Vagina (tissue), 2 donors: ENCODE measurements at regions not wholly inside any gene's neighbourhood (a gene's known extent, or its start where the extent isn't known, plus 50 kb on each side); places are given as distances from the start of the nearest gene placed in this dataset.

Experiments used
- DNase-seq, 2 donors: peaks; one replicate each; pipeline ENCODE4 v3.0.0-alpha.2; 2017; ENCODE audit errors: extremely low spot score in 2 of 2
- H3K27ac ChIP-seq: fragments of 200-600 bp; sonication (generic); one replicate; pipeline ENCODE4 v1.5.1; 2019
- H3K27me3 ChIP-seq: fragments of 200-600 bp; sonication (generic); one replicate; pipeline ENCODE4 v1.5.1; 2019
- H3K36me3 ChIP-seq, 2 donors: fragments of 200-600 bp; sonication (generic); one replicate each; pipeline ENCODE4 v1.5.1; 2017 to 2019
- H3K4me1 ChIP-seq: fragments of 200-600 bp; sonication (generic); one replicate; pipeline ENCODE4 v1.5.1; 2019
- H3K4me3 ChIP-seq, 2 donors: fragments of 200-600 bp; sonication (generic); 1 replicate in 1 of 2; 2 replicates in 1 of 2; pipeline ENCODE4 v1.5.1; 2016 to 2019
- H3K9me3 ChIP-seq: fragments of 200-600 bp; sonication (generic); one replicate; pipeline ENCODE4 v1.5.1; 2019
- POLR2A ChIP-seq, 2 donors: fragments of 450-650 bp; IDR thresholded peaks; one replicate each; pipeline ENCODE4 v1.6.1; 2017; ENCODE audit warnings: antibody characterized with exemption in 2 of 2, mild to moderate bottlenecking in 2 of 2, moderate library complexity in 2 of 2
- POLR2AphosphoS5 ChIP-seq, 2 donors: sonication (generic); formaldehyde crosslinking; IDR thresholded peaks; one replicate each; pipeline ENCODE4 v1.9.0; 2017; ENCODE audit warnings: antibody characterized with exemption in 2 of 2, mild to moderate bottlenecking in 2 of 2, low read depth in 1 of 2; ENCODE audit not compliant: insufficient read depth in 1 of 2
- intact Hi-C: fragments of 100-400 bp; cut with DNase I; formaldehyde crosslinking; loops from one replicate; pipeline ENCODE4 v1.15.1; 2023
- TF ChIP-seq, protein P1 (sequence below), 3 experiments: fragments of 450-650 bp in 2 of 3; fragments of 200-600 bp in 1 of 3; sonication (generic) in 1 of 3; IDR thresholded peaks; one replicate each; pipeline ENCODE4 v1.5.1; 2017 to 2019; ENCODE audit warnings: antibody characterized with exemption in 3 of 3, mild to moderate bottlenecking in 2 of 3, moderate library complexity in 2 of 3

DNA sequence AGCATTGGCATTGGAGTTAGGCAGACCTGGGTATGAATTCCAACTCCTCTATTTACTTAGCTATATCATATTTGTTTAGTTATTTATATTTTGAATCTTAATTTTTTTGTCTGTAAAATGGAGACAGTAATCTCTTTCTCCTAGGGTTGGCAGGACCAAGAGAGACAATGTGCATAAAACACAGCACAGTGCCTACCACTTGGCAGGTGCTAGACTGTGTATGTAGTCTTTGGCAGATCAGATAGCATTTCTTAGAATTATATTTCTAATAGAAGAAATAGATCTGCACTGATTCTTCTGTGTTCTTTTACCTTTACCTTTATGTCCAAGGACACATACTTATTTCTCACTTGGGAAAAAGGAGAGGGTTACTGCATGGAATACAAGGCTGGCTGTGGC, 177.2 kb downstream of the GIPC2 start:
- no peak for TF ChIP-seq POLR2A (IDR thresholded peaks at IDR 0.05)
- no peak for TF ChIP-seq POLR2AphosphoS5 (IDR thresholded peaks at IDR 0.05; ENCODE audit: insufficient read depth in 1 of 2, low read depth in 1 of 2)
- TF ChIP-seq, protein P1, sequence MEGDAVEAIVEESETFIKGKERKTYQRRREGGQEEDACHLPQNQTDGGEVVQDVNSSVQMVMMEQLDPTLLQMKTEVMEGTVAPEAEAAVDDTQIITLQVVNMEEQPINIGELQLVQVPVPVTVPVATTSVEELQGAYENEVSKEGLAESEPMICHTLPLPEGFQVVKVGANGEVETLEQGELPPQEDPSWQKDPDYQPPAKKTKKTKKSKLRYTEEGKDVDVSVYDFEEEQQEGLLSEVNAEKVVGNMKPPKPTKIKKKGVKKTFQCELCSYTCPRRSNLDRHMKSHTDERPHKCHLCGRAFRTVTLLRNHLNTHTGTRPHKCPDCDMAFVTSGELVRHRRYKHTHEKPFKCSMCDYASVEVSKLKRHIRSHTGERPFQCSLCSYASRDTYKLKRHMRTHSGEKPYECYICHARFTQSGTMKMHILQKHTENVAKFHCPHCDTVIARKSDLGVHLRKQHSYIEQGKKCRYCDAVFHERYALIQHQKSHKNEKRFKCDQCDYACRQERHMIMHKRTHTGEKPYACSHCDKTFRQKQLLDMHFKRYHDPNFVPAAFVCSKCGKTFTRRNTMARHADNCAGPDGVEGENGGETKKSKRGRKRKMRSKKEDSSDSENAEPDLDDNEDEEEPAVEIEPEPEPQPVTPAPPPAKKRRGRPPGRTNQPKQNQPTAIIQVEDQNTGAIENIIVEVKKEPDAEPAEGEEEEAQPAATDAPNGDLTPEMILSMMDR (IDR thresholded peaks at IDR 0.05): no peak
- intact Hi-C loops: no loop called here
- Histone ChIP-seq H3K4me1 (no peaks in the 10 kb centered on the region), H3K36me3 (no peaks in the 10 kb centered on the region), H3K4me3 (no peak overlapping the region), H3K27ac (no peak overlapping the region), H3K27me3 (no peaks in the 10 kb centered on the region), H3K9me3 (no peaks in the 10 kb centered on the region)
- no peak for DNase-seq

DNA sequence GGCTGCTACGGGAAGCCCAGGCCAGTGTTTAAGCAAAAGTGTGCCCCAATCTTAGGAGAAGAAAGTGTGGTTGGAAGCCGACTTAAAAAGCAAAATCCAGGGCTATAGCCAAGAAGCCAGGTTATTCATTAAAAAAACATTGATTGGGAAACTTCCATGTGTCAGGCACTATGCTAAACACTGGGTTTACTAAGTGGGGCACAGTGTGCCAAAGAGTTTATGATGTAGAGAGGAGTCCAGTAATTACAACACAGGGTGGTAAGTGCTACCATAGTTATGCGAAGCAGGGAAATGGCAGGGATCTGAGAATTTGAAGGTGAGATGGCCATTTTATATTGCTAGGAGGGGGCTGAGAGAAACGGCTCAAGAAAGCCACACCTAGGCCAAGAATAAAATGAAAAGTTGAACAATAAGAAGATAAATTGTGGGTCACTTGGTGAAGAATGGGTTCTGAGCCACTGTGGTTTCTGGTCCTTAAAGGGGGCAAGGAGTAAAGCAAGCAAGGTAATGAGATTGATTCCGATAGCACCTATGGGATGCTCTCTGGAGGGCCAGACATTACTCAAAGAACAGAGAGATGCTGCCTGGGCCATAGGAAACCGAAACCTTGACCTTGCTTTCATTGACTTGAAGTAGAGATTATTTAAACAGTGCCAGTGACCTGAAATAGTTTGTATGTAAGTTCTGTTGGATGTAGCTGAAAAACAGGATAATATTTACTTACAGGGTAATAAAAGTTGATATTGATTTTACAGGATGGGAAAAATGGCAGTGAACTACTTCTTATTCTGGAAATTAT, 177.8 kb downstream of the GIPC2 start:
- Histone ChIP-seq H3K9me3 (no peaks in the 10 kb centered on the region), H3K4me1 (no peaks in the 10 kb centered on the region), H3K4me3 (no peak overlapping the region), H3K36me3 (no peaks in the 10 kb centered on the region), H3K27me3 (no peaks in the 10 kb centered on the region), H3K27ac (no peak overlapping the region)
- intact Hi-C loops: no loop called here
- no peak for DNase-seq
- TF ChIP-seq POLR2A (IDR thresholded peaks at IDR 0.05) (no peak), POLR2AphosphoS5 (IDR thresholded peaks at IDR 0.05; ENCODE audit: insufficient read depth in 1 of 2, low read depth in 1 of 2) (no peak)
- TF ChIP-seq, protein P1 (IDR thresholded peaks at IDR 0.05): no peak

DNA sequence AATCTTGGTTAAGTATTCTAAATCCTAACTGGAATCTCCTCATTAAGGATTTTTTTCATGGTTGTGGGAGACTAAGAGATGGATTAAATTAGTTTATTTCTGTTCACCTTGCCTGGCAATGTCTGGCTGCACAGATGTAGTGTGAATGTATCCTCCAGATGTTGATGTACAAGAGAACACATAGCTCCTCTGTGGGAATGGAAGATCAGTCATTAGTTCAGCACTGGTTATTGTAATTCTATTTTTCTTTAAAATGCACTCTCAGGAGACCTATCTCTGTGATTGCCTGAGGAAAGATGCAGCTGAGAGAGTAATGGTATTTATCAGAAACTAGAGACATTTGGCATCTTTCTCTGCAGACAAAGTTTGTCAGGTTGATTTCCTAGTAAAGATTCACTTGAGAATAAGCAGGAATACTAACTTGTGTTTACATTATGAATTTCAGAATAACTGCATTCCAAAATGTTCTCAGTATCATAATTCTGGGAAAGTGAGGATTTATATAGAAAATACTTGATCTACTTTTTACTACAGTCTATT, 178.6 kb downstream of the GIPC2 start:
- no peak for DNase-seq
- Histone ChIP-seq H3K27me3 (no peaks in the 10 kb centered on the region), H3K4me1 (no peaks in the 10 kb centered on the region), H3K4me3 (no peak overlapping the region), H3K27ac (no peak overlapping the region), H3K9me3 (no peaks in the 10 kb centered on the region), H3K36me3 (no peaks in the 10 kb centered on the region)
- TF ChIP-seq POLR2AphosphoS5 (IDR thresholded peaks at IDR 0.05; ENCODE audit: insufficient read depth in 1 of 2, low read depth in 1 of 2) (no peak), POLR2A (IDR thresholded peaks at IDR 0.05) (no peak)
- TF ChIP-seq, protein P1 (IDR thresholded peaks at IDR 0.05): no peak
- intact Hi-C loops: no loop called here

DNA sequence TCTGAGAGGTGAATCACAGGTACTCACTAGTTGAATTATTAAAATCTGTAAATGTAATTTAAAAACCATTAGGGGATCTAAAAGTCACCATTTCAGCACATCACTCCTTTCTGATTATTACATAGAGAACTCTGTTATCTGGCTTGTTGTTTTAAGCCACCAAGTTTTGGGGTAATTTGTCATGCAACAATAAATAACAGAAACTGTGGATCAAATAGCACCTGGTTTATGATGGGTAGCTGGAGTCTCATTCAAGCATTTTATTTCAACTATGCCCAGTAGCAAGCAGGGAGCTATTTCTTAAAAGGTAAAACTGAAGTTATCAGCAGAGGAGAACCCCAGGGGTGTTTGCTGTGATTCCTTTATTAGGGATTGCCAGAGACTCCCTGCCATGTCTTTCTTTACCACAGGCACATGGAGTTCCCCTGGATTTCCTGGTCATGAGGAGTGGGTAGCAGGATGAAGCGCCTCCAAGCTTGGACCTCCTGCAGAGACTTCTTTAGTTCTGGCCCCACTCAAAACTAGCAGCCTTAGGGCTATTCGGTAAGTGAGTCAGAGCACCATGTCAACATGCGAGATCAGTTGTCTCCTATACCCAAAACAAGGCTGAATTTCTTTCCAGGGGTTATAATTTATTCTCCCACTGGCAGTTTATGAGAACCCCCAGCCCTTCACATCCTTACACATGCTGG, 179.2 kb downstream of the GIPC2 start:
- Histone ChIP-seq H3K9me3 (no peaks in the 10 kb centered on the region), H3K4me3 (no peak overlapping the region), H3K4me1 (no peaks in the 10 kb centered on the region), H3K27me3 (no peaks in the 10 kb centered on the region), H3K27ac (no peak overlapping the region), H3K36me3 (no peaks in the 10 kb centered on the region)
- no peak for DNase-seq
- intact Hi-C loops: no loop called here
- TF ChIP-seq POLR2A (IDR thresholded peaks at IDR 0.05) (no peak), POLR2AphosphoS5 (IDR thresholded peaks at IDR 0.05; ENCODE audit: insufficient read depth in 1 of 2, low read depth in 1 of 2) (no peak)
- TF ChIP-seq, protein P1 (IDR thresholded peaks at IDR 0.05): no peak

DNA sequence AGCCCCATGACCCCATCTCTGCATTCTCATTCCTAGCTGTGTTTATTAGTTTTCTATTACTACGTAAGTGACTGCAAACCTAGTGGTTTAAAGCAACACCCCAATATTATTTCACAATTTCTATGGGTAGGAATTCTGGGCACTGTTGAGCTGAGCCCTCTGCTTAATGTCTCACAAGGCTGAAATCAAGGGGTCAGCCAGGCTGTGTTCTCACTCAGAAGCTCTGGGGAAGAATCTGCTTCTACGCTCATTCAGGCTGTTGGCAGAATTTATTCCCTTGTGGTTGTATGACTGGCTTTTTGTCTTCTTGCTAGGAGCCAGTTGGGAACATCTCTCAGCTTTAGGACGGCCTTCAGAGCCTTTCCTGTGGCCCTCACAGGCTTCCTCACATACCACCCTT, 181.0 kb downstream of the GIPC2 start:
- no peaks in the 10 kb centered on the region for H3K27me3 ChIP-seq
- H3K4me3 ChIP-seq: no peak overlapping the region
- intact Hi-C loops: no loop called here
- H3K27ac ChIP-seq: no peak overlapping the region
- DNase-seq: no peak
- TF ChIP-seq POLR2A (IDR thresholded peaks at IDR 0.05) (no peak), POLR2AphosphoS5 (IDR thresholded peaks at IDR 0.05; ENCODE audit: insufficient read depth in 1 of 2, low read depth in 1 of 2) (no peak)
- TF ChIP-seq, protein P1 (IDR thresholded peaks at IDR 0.05): no peak
- no peaks in the 10 kb centered on the region for H3K36me3 ChIP-seq
- no peaks in the 10 kb centered on the region for H3K4me1 ChIP-seq
- H3K9me3 ChIP-seq: no peaks in the 10 kb centered on the region
